ENCODE measurements at regions not wholly inside any gene's neighbourhood (a gene's known extent, or its start where the extent isn't known, plus 50 kb on each side); places are given as distances from the start of the nearest gene placed in this dataset.
A peak's percentile ranks its signal among the peaks of the same experiment; 100 is the strongest.

- DNase-seq (ENCODE audit: extremely low read depth in 1 of 11, low read depth in 9 of 11, low spot score in 4 of 11) = no peak
These were observed 495.0 kb upstream of the ZNF385D start for GRCh38 chr3:22245811-22246583.

- no peak for DNase-seq (ENCODE audit: extremely low read depth in 1 of 11, low read depth in 9 of 11, low spot score in 4 of 11)
These were observed 498.6 kb upstream of the ZNF385D start for GRCh38 chr3:22249658-22250057.

GRCh38 chr3:22257252-22257651 lies 506.2 kb upstream of the ZNF385D start:
- DNase-seq (ENCODE audit: extremely low read depth in 1 of 11, low read depth in 9 of 11, low spot score in 4 of 11) = no peak

- DNase-seq (ENCODE audit: extremely low read depth in 1 of 11, low read depth in 9 of 11, low spot score in 4 of 11) = peak in 1 of 11 donors; percentile 4
These were observed 511.4 kb upstream of the ZNF385D start for GRCh38 chr3:22262386-22262785.

GRCh38 chr3:22263042-22263441 lies 512.0 kb upstream of the ZNF385D start:
- DNase-seq (ENCODE audit: extremely low read depth in 1 of 11, low read depth in 9 of 11, low spot score in 4 of 11) = no peak

GRCh38 chr3:22265403-22265802 lies 514.4 kb upstream of the ZNF385D start:
- DNase-seq (ENCODE audit: extremely low read depth in 1 of 11, low read depth in 9 of 11, low spot score in 4 of 11) = no peak

GRCh38 chr3:22269831-22270230 lies 518.8 kb upstream of the ZNF385D start:
- DNase-seq (ENCODE audit: extremely low read depth in 1 of 11, low read depth in 9 of 11, low spot score in 4 of 11) = peak in 5 of 11 donors; percentile 1 to 13 (median 7)

GRCh38 chr3:22276351-22276750 lies 525.3 kb upstream of the ZNF385D start:
- DNase-seq (ENCODE audit: extremely low read depth in 1 of 11, low read depth in 9 of 11, low spot score in 4 of 11) = no peak

- no peak for DNase-seq (ENCODE audit: extremely low read depth in 1 of 11, low read depth in 9 of 11, low spot score in 4 of 11)
These were observed 533.5 kb upstream of the ZNF385D start for GRCh38 chr3:22284559-22284958.

GRCh38 chr3:22288756-22289155 lies 537.7 kb upstream of the ZNF385D start:
- DNase-seq (ENCODE audit: extremely low read depth in 1 of 11, low read depth in 9 of 11, low spot score in 4 of 11) = no peak

GRCh38 chr3:22292681-22293080 lies 541.7 kb upstream of the ZNF385D start:
- no peak for DNase-seq (ENCODE audit: extremely low read depth in 1 of 11, low read depth in 9 of 11, low spot score in 4 of 11)

GRCh38 chr3:22296601-22297000 lies 545.6 kb upstream of the ZNF385D start:
- no peak for DNase-seq (ENCODE audit: extremely low read depth in 1 of 11, low read depth in 9 of 11, low spot score in 4 of 11)

GRCh38 chr3:22297436-22297835 lies 546.4 kb upstream of the ZNF385D start:
- no peak for DNase-seq (ENCODE audit: extremely low read depth in 1 of 11, low read depth in 9 of 11, low spot score in 4 of 11)

GRCh38 chr3:22306454-22306853 lies 555.4 kb upstream of the ZNF385D start:
- no peak for DNase-seq (ENCODE audit: extremely low read depth in 1 of 11, low read depth in 9 of 11, low spot score in 4 of 11)

GRCh38 chr3:22308871-22309270 lies 557.9 kb upstream of the ZNF385D start:
- DNase-seq (ENCODE audit: extremely low read depth in 1 of 11, low read depth in 9 of 11, low spot score in 4 of 11) = no peak

- DNase-seq (ENCODE audit: extremely low read depth in 1 of 11, low read depth in 9 of 11, low spot score in 4 of 11) = no peak
These were observed 564.9 kb upstream of the ZNF385D start for GRCh38 chr3:22315925-22316324.

GRCh38 chr3:22318325-22318724 lies 567.3 kb upstream of the ZNF385D start:
- no peak for DNase-seq (ENCODE audit: extremely low read depth in 1 of 11, low read depth in 9 of 11, low spot score in 4 of 11)

GRCh38 chr3:22319446-22319845 lies 568.4 kb upstream of the ZNF385D start:
- DNase-seq (ENCODE audit: extremely low read depth in 1 of 11, low read depth in 9 of 11, low spot score in 4 of 11) = no peak

- DNase-seq (ENCODE audit: extremely low read depth in 1 of 11, low read depth in 9 of 11, low spot score in 4 of 11) = no peak
These were observed 571.9 kb upstream of the ZNF385D start for GRCh38 chr3:22322861-22323260.

GRCh38 chr3:22326305-22326704 lies 575.3 kb upstream of the ZNF385D start:
- DNase-seq (ENCODE audit: extremely low read depth in 1 of 11, low read depth in 9 of 11, low spot score in 4 of 11) = no peak

GRCh38 chr3:22334996-22335395 lies 584.0 kb upstream of the ZNF385D start:
- DNase-seq (ENCODE audit: extremely low read depth in 1 of 11, low read depth in 9 of 11, low spot score in 4 of 11) = no peak
